HepG2 (cell line): ENCODE measurements at regions not wholly inside any gene's neighbourhood (a gene's known extent, or its start where the extent isn't known, plus 50 kb on each side); places are given as distances from the start of the nearest gene placed in this dataset.

Source experiments
- ATAC-seq: fragments of 200-7000 bp; cut with Tn5 transposase; 3 replicates; pipeline ENCODE4 v1.9.1; 2020; ENCODE audit warnings: mild to moderate bottlenecking, moderate library complexity
- BruUV-seq: library from RNA; stranded (reverse); fragments of 400-500 nt; replicated peaks from 2 replicates; lab custom pipeline; 2021; lab: Mats Ljungman, UMichigan
- CTCF ChIA-PET: fragments of 300-600 bp; formaldehyde crosslinking; extraction: SDS; loops from one replicate; lab custom pipeline; 2021; ENCODE audit warnings: low total read pairs, inconsistent platforms, low intra/inter-chr PET ratio; lab: Yijun Ruan, JAX
- POLR2A ChIA-PET: fragments of 350-600 bp; sonication (Branson Sonifier 250); formaldehyde crosslinking; loops from one replicate; lab custom pipeline; 2020; ENCODE audit warnings: antibody characterized with exemption, inconsistent platforms; lab: Yijun Ruan, JAX
- DNase-seq: peaks from one replicate; pipeline ENCODE4 v3.0.0-alpha.2; 2015; ENCODE audit warnings: low spot score
- FAIRE-seq: peaks from 3 replicates; lab custom pipeline; 2011; peaks lifted over from hg19 to GRCh38; lab: Jason Lieb, UNC
- H2AFZ ChIP-seq: one replicate; pipeline ENCODE4 v1.6.1; 2011; ENCODE audit warnings: low read length, inconsistent platforms
- H3K27ac ChIP-seq: fragments of 300-600 bp; 3 replicates; pipeline ENCODE4 v1.8.0; 2011; ENCODE audit warnings: mixed run types, mild to moderate bottlenecking, mixed read lengths, low read length, inconsistent platforms; ENCODE audit not compliant: insufficient read depth; ENCODE audit errors: extremely low read length
- H3K27me3 ChIP-seq, 2 experiments: fragments of 200-600 bp in 1 of 2; 2 replicates in 1 of 2; 3 replicates in 1 of 2; pipeline versions ENCODE4 v1.6.0 to v1.8.0; 2011; ENCODE audit warnings: low read length in 2 of 2, mild to moderate bottlenecking in 2 of 2, moderate library complexity in 2 of 2, inconsistent platforms in 1 of 2; ENCODE audit not compliant: insufficient read depth in 2 of 2, control insufficient read depth in 1 of 2
- H3K36me3 ChIP-seq, 2 experiments: fragments of 200-600 bp in 1 of 2; replicated peaks in 1 of 2; 2 replicates in 1 of 2; 3 replicates in 1 of 2; pipeline versions ENCODE4 v1.5.1 to v1.8.0; 2011; ENCODE audit warnings: low read length in 2 of 2, inconsistent platforms in 1 of 2; ENCODE audit not compliant: insufficient read depth in 2 of 2, control insufficient read depth in 1 of 2
- H3K4me1 ChIP-seq: 2 replicates; pipeline ENCODE4 v1.5.1; 2012; ENCODE audit warnings: low read length, inconsistent platforms; ENCODE audit not compliant: insufficient read depth
- H3K4me2 ChIP-seq: 2 replicates; pipeline ENCODE4 v1.6.0; 2011; ENCODE audit warnings: low read depth, low read length, inconsistent platforms
- H3K4me3 ChIP-seq, 3 experiments: fragments of 200-600 bp in 1 of 3; sonication (generic), shearing (Covaris generic) in 1 of 3; replicated peaks in 1 of 3; 2 replicates each; pipeline ENCODE4 v1.5.1; 2011 to 2016; ENCODE audit warnings: low read length in 3 of 3, inconsistent platforms in 2 of 3, low read depth in 2 of 3, mild to moderate bottlenecking in 2 of 3, control low read depth in 1 of 3, mixed read lengths in 1 of 3; ENCODE audit not compliant: insufficient read depth in 1 of 3
- H3K79me2 ChIP-seq: one replicate; pipeline ENCODE4 v1.6.1; 2011; ENCODE audit warnings: low read length, inconsistent platforms; ENCODE audit not compliant: insufficient read depth
- H3K9ac ChIP-seq: 2 replicates; pipeline ENCODE4 v1.6.0; 2011; ENCODE audit warnings: mild to moderate bottlenecking, low read depth, low read length, inconsistent platforms; ENCODE audit not compliant: insufficient read depth
- H3K9me3 ChIP-seq: 2 replicates; pipeline ENCODE4 v1.5.1; 2012; ENCODE audit warnings: mild to moderate bottlenecking, low read length
- H4K20me1 ChIP-seq: 2 replicates; pipeline ENCODE4 v1.6.0; 2011; ENCODE audit warnings: inconsistent platforms, mild to moderate bottlenecking, low read length, moderate library complexity; ENCODE audit not compliant: insufficient read depth
- ZBTB42 ChIP-seq: sonication (generic); formaldehyde crosslinking; IDR thresholded peaks from 2 replicates; pipeline ENCODE4 v1.5.0; 2020; ENCODE audit warnings: mild to moderate bottlenecking, missing genetic modification reagents
- ZNF670 ChIP-seq: sonication (generic); formaldehyde crosslinking; IDR thresholded peaks from 2 replicates; pipeline ENCODE4 v1.8.0; 2022; ENCODE audit warnings: mild to moderate bottlenecking, missing genetic modification reagents, borderline replicate concordance
- ZNF83 ChIP-seq: sonication (generic); formaldehyde crosslinking; IDR thresholded peaks from 2 replicates; pipeline ENCODE4 v1.4.0; 2020; ENCODE audit warnings: missing genetic modification reagents, mild to moderate bottlenecking, borderline replicate concordance
- WGBS: methylation state at CpG from one replicate; pipeline ENCODE4 v1.1.6; 2017; ENCODE audit warnings: low lambda C conversion rate; 5-methylcytosine and 5-hydroxymethylcytosine counted together
- in situ Hi-C: cut with HindIII; loops from 2 replicates; pipeline ENCODE4 v1.10.0; 2017; ENCODE audit warnings: low pct_unique_long_range_greater_than_20kb; ENCODE audit not compliant: extremely low pct_ligation_motif_present
- intact Hi-C: fragments of 100-400 bp; cut with micrococcal nuclease; formaldehyde crosslinking; loops from one replicate; pipeline ENCODE4 v1.10.0; 2022; ENCODE audit not compliant: unreplicated experiment
- TF ChIP-seq, protein P1 (sequence below): IDR thresholded peaks from 2 replicates; pipeline ENCODE4 v1.6.1; 2012; ENCODE audit warnings: low read depth, low read length, improper control_type of control experiment
- TF ChIP-seq, protein P2 (sequence below): sonication (generic); formaldehyde crosslinking; IDR thresholded peaks from one replicate; pipeline ENCODE4 v1.5.1; 2020; ENCODE audit warnings: mild to moderate bottlenecking, missing genetic modification reagents; ENCODE audit errors: not compliant biosample characterization
- TF ChIP-seq, protein P3 (sequence below): sonication (generic); formaldehyde crosslinking; IDR thresholded peaks from 2 replicates; pipeline ENCODE4 v1.8.0; 2023; ENCODE audit warnings: mild to moderate bottlenecking, missing genetic modification reagents
- TF ChIP-seq, protein P4 (sequence below): sonication (generic); formaldehyde crosslinking; IDR thresholded peaks from 2 replicates; pipeline ENCODE4 v1.4.0; 2020; ENCODE audit warnings: missing genetic modification reagents, mild to moderate bottlenecking, borderline replicate concordance
- TF ChIP-seq, protein P5 (sequence below): IDR thresholded peaks from 2 replicates; pipeline ENCODE4 v1.6.1; 2016; ENCODE audit warnings: low read depth

DNA sequence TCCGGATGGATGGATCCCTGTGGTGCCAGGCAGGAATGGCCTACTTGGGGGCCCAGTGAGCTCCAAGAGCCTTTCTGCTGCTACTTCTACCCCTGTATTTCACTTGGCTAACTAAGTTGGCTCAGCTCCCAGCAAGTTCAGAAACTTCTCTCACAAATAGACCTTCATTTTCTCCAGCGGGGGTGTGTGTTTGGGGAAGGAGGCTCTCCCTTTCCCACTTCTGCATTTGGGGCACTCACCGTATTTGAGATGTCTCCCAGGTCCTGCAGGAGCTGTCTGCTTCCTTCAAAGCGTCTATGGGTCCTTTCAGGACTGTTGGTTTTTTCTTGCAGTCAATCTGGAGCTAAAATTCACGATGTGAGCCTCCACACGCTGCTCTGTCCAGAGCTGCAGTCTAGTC is 197.7 kb downstream of the SPANXN3 start:
- no peak overlapping the region for H3K4me3 ChIP-seq
- intact Hi-C loops, result no loop called here
- CTCF ChIA-PET, result no interaction called here
- H3K36me3 ChIP-seq, result no peaks in the 10 kb centered on the region
- no peaks in the 10 kb centered on the region for H3K4me1 ChIP-seq
- TF ChIP-seq ZBTB42 (CRISPR knock-in tag) (no peak), ZNF83 (CRISPR knock-in tag) (no peak), ZNF670 (CRISPR knock-in tag) (no peak)
- TF ChIP-seq, protein P1, sequence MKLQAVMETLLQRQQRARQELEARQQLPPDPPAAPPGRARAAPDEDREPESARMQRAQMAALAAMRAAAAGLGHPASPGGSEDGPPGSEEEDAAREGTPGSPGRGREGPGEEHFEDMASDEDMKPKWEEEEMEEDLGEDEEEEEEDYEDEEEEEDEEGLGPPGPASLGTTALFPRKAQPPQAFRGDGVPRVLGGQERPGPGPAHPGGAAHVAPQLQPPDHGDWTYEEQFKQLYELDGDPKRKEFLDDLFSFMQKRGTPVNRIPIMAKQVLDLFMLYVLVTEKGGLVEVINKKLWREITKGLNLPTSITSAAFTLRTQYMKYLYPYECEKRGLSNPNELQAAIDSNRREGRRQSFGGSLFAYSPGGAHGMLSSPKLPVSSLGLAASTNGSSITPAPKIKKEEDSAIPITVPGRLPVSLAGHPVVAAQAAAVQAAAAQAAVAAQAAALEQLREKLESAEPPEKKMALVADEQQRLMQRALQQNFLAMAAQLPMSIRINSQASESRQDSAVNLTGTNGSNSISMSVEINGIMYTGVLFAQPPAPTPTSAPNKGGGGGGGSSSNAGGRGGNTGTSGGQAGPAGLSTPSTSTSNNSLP, result no peak
- TF ChIP-seq, protein P2, sequence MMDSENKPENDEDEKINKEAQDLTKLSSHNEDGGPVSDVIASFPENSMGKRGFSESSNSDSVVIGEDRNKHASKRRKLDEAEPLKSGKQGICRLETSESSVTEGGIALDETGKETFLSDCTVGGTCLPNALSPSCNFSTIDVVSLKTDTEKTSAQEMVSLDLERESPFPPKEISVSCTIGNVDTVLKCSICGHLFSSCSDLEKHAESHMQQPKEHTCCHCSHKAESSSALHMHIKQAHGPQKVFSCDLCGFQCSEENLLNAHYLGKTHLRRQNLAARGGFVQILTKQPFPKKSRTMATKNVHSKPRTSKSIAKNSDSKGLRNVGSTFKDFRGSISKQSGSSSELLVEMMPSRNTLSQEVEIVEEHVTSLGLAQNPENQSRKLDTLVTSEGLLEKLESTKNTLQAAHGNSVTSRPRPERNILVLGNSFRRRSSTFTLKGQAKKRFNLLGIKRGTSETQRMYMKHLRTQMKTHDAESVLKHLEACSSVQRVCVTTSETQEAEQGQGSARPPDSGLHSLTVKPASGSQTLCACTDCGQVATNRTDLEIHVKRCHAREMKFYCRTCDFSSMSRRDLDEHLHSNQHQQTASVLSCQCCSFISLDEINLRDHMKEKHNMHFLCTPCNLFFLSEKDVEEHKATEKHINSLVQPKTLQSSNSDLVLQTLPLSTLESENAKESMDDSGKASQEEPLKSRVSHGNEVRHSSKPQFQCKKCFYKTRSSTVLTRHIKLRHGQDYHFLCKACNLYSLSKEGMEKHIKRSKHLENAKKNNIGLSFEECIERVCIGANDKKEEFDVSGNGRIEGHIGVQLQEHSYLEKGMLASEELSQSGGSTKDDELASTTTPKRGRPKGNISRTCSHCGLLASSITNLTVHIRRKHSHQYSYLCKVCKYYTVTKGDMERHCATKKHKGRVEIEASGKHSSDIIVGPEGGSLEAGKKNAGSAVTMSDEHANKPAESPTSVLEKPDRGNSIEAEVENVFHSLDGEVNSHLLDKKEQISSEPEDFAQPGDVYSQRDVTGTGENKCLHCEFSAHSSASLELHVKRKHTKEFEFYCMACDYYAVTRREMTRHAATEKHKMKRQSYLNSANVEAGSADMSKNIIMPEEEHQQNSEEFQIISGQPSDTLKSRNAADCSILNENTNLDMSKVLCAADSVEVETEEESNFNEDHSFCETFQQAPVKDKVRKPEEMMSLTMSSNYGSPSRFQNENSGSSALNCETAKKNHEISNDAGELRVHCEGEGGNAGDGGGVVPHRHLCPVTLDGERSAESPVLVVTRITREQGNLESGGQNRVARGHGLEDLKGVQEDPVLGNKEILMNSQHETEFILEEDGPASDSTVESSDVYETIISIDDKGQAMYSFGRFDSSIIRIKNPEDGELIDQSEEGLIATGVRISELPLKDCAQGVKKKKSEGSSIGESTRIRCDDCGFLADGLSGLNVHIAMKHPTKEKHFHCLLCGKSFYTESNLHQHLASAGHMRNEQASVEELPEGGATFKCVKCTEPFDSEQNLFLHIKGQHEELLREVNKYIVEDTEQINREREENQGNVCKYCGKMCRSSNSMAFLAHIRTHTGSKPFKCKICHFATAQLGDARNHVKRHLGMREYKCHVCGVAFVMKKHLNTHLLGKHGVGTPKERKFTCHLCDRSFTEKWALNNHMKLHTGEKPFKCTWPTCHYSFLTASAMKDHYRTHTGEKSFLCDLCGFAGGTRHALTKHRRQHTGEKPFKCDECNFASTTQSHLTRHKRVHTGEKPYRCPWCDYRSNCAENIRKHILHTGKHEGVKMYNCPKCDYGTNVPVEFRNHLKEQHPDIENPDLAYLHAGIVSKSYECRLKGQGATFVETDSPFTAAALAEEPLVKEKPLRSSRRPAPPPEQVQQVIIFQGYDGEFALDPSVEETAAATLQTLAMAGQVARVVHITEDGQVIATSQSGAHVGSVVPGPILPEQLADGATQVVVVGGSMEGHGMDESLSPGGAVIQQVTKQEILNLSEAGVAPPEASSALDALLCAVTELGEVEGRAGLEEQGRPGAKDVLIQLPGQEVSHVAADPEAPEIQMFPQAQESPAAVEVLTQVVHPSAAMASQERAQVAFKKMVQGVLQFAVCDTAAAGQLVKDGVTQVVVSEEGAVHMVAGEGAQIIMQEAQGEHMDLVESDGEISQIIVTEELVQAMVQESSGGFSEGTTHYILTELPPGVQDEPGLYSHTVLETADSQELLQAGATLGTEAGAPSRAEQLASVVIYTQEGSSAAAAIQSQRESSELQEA, result no peak
- TF ChIP-seq, protein P3, sequence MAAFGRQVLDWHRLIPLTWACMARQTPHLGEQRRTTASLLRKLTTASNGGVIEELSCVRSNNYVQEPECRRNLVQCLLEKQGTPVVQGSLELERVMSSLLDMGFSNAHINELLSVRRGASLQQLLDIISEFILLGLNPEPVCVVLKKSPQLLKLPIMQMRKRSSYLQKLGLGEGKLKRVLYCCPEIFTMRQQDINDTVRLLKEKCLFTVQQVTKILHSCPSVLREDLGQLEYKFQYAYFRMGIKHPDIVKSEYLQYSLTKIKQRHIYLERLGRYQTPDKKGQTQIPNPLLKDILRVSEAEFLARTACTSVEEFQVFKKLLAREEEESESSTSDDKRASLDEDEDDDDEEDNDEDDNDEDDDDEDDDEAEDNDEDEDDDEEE (CRISPR knock-in tag), result no peak
- TF ChIP-seq, protein P4, sequence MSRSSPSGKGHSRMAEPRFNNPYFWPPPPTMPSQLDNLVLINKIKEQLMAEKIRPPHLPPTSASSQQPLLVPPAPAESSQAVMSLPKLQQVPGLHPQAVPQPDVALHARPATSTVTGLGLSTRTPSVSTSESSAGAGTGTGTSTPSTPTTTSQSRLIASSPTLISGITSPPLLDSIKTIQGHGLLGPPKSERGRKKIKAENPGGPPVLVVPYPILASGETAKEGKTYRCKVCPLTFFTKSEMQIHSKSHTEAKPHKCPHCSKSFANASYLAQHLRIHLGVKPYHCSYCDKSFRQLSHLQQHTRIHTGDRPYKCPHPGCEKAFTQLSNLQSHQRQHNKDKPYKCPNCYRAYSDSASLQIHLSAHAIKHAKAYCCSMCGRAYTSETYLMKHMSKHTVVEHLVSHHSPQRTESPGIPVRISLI (CRISPR knock-in tag), result no peak
- TF ChIP-seq, protein P5, sequence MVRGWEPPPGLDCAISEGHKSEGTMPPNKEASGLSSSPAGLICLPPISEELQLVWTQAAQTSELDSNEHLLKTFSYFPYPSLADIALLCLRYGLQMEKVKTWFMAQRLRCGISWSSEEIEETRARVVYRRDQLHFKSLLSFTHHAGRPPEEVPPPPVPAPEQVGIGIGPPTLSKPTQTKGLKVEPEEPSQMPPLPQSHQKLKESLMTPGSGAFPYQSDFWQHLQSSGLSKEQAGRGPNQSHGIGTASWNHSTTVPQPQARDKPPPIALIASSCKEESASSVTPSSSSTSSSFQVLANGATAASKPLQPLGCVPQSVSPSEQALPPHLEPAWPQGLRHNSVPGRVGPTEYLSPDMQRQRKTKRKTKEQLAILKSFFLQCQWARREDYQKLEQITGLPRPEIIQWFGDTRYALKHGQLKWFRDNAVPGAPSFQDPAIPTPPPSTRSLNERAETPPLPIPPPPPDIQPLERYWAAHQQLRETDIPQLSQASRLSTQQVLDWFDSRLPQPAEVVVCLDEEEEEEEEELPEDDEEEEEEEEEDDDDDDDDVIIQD (CRISPR knock-in tag), result no peak
- H3K27ac ChIP-seq, result no peak overlapping the region
- H4K20me1 ChIP-seq, result no peaks in the 10 kb centered on the region
- no peak overlapping the region for H3K4me2 ChIP-seq
- H3K9me3 ChIP-seq, result peaks cover 57% of the 10 kb centered on the region
- no peak overlapping the region for H2AFZ ChIP-seq
- no peak for FAIRE-seq
- no TSS peak for BruUV-seq
- POLR2A ChIA-PET, result no interaction called here
- ATAC-seq, result no peak
- no peaks in the 10 kb centered on the region for H3K27me3 ChIP-seq
- in situ Hi-C loops, result no loop called here
- H3K79me2 ChIP-seq, result no peaks in the 10 kb centered on the region
- H3K9ac ChIP-seq, result no peak overlapping the region
- DNase-seq, result no peak
- WGBS, result 4% methylated on average over 5 of the region's 6 CpGs
